RWPE2 (cell line): ENCODE measurements at regions not wholly inside any gene's neighbourhood (a gene's known extent, or its start where the extent isn't known, plus 50 kb on each side); places are given as distances from the start of the nearest gene placed in this dataset.

ENCODE experiments used
- ATAC-seq: fragments of 200-7000 bp; cut with Tn5 transposase; 3 replicates; pipeline ENCODE4 v1.9.1; 2021; ENCODE audit warnings: low read depth
- DNase-seq: peaks from one replicate; pipeline ENCODE4 v3.0.0-alpha.2; 2020; ENCODE audit warnings: low spot score
- H3K27ac ChIP-seq: fragments of 450-650 bp; 2 replicates; pipeline ENCODE4 v1.5.1; 2017; ENCODE audit warnings: mild to moderate bottlenecking; ENCODE audit not compliant: poor library complexity, severe bottlenecking
- H3K27me3 ChIP-seq: fragments of 250-450 bp; sonication (Bioruptor Pico); 2 replicates; pipeline ENCODE4 v1.5.1; 2021; ENCODE audit warnings: mild to moderate bottlenecking, moderate library complexity; ENCODE audit not compliant: insufficient read depth, poor library complexity, severe bottlenecking
- H3K36me3 ChIP-seq: fragments of 250-450 bp; sonication (Bioruptor Pico); 2 replicates; pipeline ENCODE4 v1.5.1; 2020; ENCODE audit warnings: low read depth, mild to moderate bottlenecking, moderate library complexity
- H3K4me1 ChIP-seq: fragments of 250-450 bp; sonication (Bioruptor Pico); 2 replicates; pipeline ENCODE4 v1.5.1; 2021; ENCODE audit warnings: mild to moderate bottlenecking, moderate library complexity; ENCODE audit not compliant: insufficient read depth, poor library complexity, severe bottlenecking
- H3K4me3 ChIP-seq: fragments of 250-450 bp; sonication (Bioruptor Pico); 2 replicates; pipeline ENCODE4 v1.5.1; 2021; ENCODE audit warnings: mild to moderate bottlenecking, moderate library complexity; ENCODE audit not compliant: severe bottlenecking
- H3K9me3 ChIP-seq: fragments of 250-450 bp; sonication (Bioruptor Pico); 2 replicates; pipeline ENCODE4 v1.5.1; 2021; ENCODE audit warnings: mild to moderate bottlenecking, moderate library complexity; ENCODE audit not compliant: severe bottlenecking
- TF ChIP-seq, protein P1 (sequence below): fragments of 450-650 bp; IDR thresholded peaks from one replicate; pipeline ENCODE4 v1.5.1; 2017; ENCODE audit warnings: mild to moderate bottlenecking, moderate library complexity; ENCODE audit not compliant: poor library complexity, severe bottlenecking

- TF ChIP-seq, protein P1, sequence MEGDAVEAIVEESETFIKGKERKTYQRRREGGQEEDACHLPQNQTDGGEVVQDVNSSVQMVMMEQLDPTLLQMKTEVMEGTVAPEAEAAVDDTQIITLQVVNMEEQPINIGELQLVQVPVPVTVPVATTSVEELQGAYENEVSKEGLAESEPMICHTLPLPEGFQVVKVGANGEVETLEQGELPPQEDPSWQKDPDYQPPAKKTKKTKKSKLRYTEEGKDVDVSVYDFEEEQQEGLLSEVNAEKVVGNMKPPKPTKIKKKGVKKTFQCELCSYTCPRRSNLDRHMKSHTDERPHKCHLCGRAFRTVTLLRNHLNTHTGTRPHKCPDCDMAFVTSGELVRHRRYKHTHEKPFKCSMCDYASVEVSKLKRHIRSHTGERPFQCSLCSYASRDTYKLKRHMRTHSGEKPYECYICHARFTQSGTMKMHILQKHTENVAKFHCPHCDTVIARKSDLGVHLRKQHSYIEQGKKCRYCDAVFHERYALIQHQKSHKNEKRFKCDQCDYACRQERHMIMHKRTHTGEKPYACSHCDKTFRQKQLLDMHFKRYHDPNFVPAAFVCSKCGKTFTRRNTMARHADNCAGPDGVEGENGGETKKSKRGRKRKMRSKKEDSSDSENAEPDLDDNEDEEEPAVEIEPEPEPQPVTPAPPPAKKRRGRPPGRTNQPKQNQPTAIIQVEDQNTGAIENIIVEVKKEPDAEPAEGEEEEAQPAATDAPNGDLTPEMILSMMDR = no peak
- H3K36me3 ChIP-seq = no peaks in the 10 kb centered on the region
- ATAC-seq (no peak), DNase-seq (no peak)
- H3K27me3 ChIP-seq = peaks cover 20% of the 10 kb centered on the region
- no peak overlapping the region for H3K4me3 ChIP-seq
- H3K4me1 ChIP-seq = no peaks in the 10 kb centered on the region
- no peaks in the 10 kb centered on the region for H3K9me3 ChIP-seq
- no peak overlapping the region for H3K27ac ChIP-seq
These were observed 467.0 kb downstream of the HTR1A start for GRCh38 chr5:63495225-63495624.

DNA sequence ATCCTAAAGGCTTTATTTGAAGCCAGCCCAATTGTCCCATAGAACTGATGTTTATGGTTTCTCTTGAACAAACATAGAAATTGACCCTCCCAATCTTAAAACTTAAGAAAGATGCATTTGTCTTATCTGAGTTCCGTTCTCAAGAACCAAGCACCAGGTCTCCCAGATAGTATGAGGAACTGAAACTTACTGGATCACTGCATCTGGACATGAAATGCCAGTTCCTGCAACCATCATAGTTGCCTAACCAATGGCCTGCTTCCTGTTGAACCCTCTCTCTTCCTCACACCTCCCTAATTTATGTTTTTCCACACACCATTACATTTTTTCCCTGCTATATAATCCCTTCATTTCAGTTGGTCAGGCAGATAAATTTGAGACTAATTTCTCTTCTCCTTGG is 478.9 kb downstream of the HTR1A start:
- no peak for ATAC-seq

GRCh38 chr5:63473335-63473967 is 488.8 kb downstream of the HTR1A start:
- Histone ChIP-seq H3K4me1 (no peaks in the 10 kb centered on the region), H3K9me3 (no peaks in the 10 kb centered on the region), H3K27me3 (peaks cover 3% of the 10 kb centered on the region), H3K27ac (no peak overlapping the region), H3K36me3 (no peaks in the 10 kb centered on the region), H3K4me3 (no peak overlapping the region)
- ATAC-seq = no peak
- no peak for DNase-seq
- TF ChIP-seq, protein P1 = no peak

More for the DNA sequence above, 478.9 kb downstream of the HTR1A start:
- TF ChIP-seq, protein P1 = no peak
- Histone ChIP-seq H3K4me1 (no peaks in the 10 kb centered on the region), H3K4me3 (no peak overlapping the region), H3K27me3 (no peaks in the 10 kb centered on the region), H3K36me3 (no peaks in the 10 kb centered on the region), H3K27ac (no peak overlapping the region), H3K9me3 (no peaks in the 10 kb centered on the region)
- no peak for DNase-seq

DNA sequence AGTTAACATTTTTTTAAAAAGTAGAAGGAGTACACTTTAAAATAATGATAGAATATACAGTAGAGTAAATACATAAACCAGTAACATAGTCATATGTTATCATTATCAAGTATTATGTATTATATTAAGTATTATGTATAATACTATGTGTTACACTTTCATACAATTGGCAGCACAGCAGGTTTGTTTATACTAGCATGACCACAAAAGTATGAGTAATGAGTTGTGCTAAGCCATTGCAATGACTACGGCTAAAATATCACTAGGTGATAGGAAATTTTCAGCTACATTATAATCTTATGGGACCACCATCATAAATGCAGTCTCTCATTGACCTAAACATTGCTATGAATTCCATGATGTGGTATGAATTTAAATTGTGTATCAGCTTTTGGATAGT is 506.0 kb downstream of the HTR1A start:
- no peaks in the 10 kb centered on the region for H3K9me3 ChIP-seq
- ATAC-seq (peak; percentile 41; the same call in 1 of the 3 replicates), DNase-seq (no peak)
- no peak overlapping the region for H3K27ac ChIP-seq
- no peaks in the 10 kb centered on the region for H3K4me1 ChIP-seq
- TF ChIP-seq, protein P1 = no peak
- no peaks in the 10 kb centered on the region for H3K36me3 ChIP-seq
- H3K4me3 ChIP-seq = no peak overlapping the region
- peaks cover 4% of the 10 kb centered on the region for H3K27me3 ChIP-seq

DNA sequence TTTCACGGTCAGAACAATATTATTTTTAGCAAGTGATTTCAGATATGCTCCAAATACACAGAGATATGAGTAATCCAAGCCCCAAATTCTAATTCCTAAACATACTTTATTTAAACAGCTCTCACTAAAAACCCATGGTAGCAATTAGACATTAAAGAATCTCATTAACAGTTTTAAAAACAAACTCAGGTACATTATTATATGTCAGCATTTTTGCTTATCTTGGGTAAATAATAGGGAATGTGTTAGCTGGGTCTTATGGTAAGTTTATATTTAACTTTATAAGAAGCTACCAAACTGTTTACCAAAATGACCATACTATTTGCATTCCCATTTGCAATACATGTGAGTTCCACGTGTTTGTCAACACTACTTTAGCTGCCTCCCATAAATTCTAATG is 511.1 kb downstream of the HTR1A start:
- Histone ChIP-seq H3K4me1 (no peaks in the 10 kb centered on the region), H3K4me3 (no peak overlapping the region), H3K27ac (no peak overlapping the region), H3K27me3 (peaks cover 22% of the 10 kb centered on the region), H3K9me3 (no peaks in the 10 kb centered on the region), H3K36me3 (no peaks in the 10 kb centered on the region)
- ATAC-seq (no peak), DNase-seq (no peak)
- TF ChIP-seq, protein P1 = no peak
